GM19035 (cell line): ENCODE measurements at regions not wholly inside any gene's neighbourhood (a gene's known extent, or its start where the extent isn't known, plus 50 kb on each side); places are given as distances from the start of the nearest gene placed in this dataset.

Experiments used
- ATAC-seq: cut with Tn5 transposase; IDR thresholded peaks from one replicate; pipeline ENCODE4 v1.9.1; 2021; ENCODE audit not compliant: unreplicated experiment

GRCh38 chr2:9085353-9085752, 81.9 kb upstream of the MBOAT2 start:
- ATAC-seq, result no peak

GRCh38 chr2:9083287-9083686, 79.8 kb upstream of the MBOAT2 start:
- ATAC-seq, result no peak

GRCh38 chr2:9082158-9082557, 78.7 kb upstream of the MBOAT2 start:
- no peak for ATAC-seq

- no peak for ATAC-seq
Observed at GRCh38 chr2:9081750-9082149, 78.3 kb upstream of the MBOAT2 start.

- ATAC-seq, result no peak
Observed at GRCh38 chr2:9078405-9078804, 74.9 kb upstream of the MBOAT2 start.

- ATAC-seq, result no peak
Observed at GRCh38 chr2:9077691-9078090, 74.2 kb upstream of the MBOAT2 start.

GRCh38 chr2:9076755-9077154, 73.3 kb upstream of the MBOAT2 start:
- no peak for ATAC-seq

- no peak for ATAC-seq
Observed at GRCh38 chr2:9076210-9076609, 72.7 kb upstream of the MBOAT2 start.

GRCh38 chr2:9074930-9075329, 71.4 kb upstream of the MBOAT2 start:
- ATAC-seq, result no peak

GRCh38 chr2:9071584-9072124, 68.2 kb upstream of the MBOAT2 start:
- ATAC-seq, result no peak

GRCh38 chr2:9071032-9071431, 67.5 kb upstream of the MBOAT2 start:
- ATAC-seq, result no peak

GRCh38 chr2:9069543-9069942, 66.1 kb upstream of the MBOAT2 start:
- ATAC-seq, result no peak

GRCh38 chr2:9065901-9066300, 62.4 kb upstream of the MBOAT2 start:
- no peak for ATAC-seq

- no peak for ATAC-seq
Observed at GRCh38 chr2:9063023-9063606, 59.6 kb upstream of the MBOAT2 start.

- no peak for ATAC-seq
Observed at GRCh38 chr2:9060819-9061218, 57.3 kb upstream of the MBOAT2 start.

GRCh38 chr2:9057939-9058761, 54.7 kb upstream of the MBOAT2 start:
- no peak for ATAC-seq

- ATAC-seq, result no peak
Observed at GRCh38 chr2:9055471-9055870, 52.0 kb upstream of the MBOAT2 start.

- no peak for ATAC-seq
Observed at GRCh38 chr2:9053534-9053931, 50.0 kb upstream of the MBOAT2 start.
